Testis (tissue), 2 donors: ENCODE measurements at regions not wholly inside any gene's neighbourhood (a gene's known extent, or its start where the extent isn't known, plus 50 kb on each side); places are given as distances from the start of the nearest gene placed in this dataset.

Source experiments
- POLR2A ChIP-seq: fragments of 450-650 bp; IDR thresholded peaks from one replicate; pipeline ENCODE4 v1.6.1; 2017; ENCODE audit warnings: antibody characterized with exemption, mild to moderate bottlenecking, moderate library complexity
- TF ChIP-seq, protein P1 (sequence below), 3 experiments: fragments of 450-650 bp in 2 of 3; fragments of 200-600 bp in 1 of 3; sonication (generic) in 1 of 3; IDR thresholded peaks; one replicate each; pipeline ENCODE4 v1.5.1; 2016 to 2019; ENCODE audit warnings: antibody characterized with exemption in 3 of 3, mild to moderate bottlenecking in 2 of 3, moderate library complexity in 1 of 3

DNA sequence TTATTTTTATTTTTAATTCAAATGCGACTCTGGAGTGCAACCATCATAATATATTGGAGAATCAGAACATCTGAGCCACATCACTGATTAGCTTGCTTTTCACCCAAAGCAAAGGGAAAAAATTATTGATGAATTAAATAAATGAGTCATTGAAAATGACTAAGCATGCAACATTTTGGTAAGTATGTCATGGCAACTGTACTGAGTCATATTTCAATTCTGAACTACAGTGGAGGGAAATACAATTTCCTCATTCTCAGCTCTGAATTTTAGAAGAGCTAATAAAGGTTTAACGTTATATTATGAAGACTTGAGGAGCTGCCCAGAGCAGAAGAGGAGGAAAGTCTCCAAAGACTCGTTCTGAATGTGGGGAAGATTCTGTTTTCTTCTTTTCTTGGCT, 89.6 kb upstream of the CCDC68 start:
- no peak for TF ChIP-seq POLR2A
- TF ChIP-seq, protein P1, sequence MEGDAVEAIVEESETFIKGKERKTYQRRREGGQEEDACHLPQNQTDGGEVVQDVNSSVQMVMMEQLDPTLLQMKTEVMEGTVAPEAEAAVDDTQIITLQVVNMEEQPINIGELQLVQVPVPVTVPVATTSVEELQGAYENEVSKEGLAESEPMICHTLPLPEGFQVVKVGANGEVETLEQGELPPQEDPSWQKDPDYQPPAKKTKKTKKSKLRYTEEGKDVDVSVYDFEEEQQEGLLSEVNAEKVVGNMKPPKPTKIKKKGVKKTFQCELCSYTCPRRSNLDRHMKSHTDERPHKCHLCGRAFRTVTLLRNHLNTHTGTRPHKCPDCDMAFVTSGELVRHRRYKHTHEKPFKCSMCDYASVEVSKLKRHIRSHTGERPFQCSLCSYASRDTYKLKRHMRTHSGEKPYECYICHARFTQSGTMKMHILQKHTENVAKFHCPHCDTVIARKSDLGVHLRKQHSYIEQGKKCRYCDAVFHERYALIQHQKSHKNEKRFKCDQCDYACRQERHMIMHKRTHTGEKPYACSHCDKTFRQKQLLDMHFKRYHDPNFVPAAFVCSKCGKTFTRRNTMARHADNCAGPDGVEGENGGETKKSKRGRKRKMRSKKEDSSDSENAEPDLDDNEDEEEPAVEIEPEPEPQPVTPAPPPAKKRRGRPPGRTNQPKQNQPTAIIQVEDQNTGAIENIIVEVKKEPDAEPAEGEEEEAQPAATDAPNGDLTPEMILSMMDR (IDR thresholded peaks at IDR 0.05), result no peak
